Muscle layer of duodenum (tissue), 2 donors: ENCODE measurements at regions not wholly inside any gene's neighbourhood (a gene's known extent, or its start where the extent isn't known, plus 50 kb on each side); places are given as distances from the start of the nearest gene placed in this dataset.
"Not testable (repeated sequence)": the region's sequence is repeated elsewhere in the genome, so short reads cannot be mapped to it uniquely, and the experiment has no call there.

Experiments
- H3K27ac ChIP-seq: one replicate; pipeline ENCODE4 v1.7.0; 2013; ENCODE audit warnings: mild to moderate bottlenecking, low read length
- H3K27me3 ChIP-seq: one replicate; pipeline ENCODE4 v1.7.0; 2013; ENCODE audit warnings: low read depth, mild to moderate bottlenecking, control low read depth, low read length
- H3K36me3 ChIP-seq, 2 donors: one replicate each; pipeline ENCODE4 v1.7.0; 2013; ENCODE audit warnings: low read length in 2 of 2, control low read depth in 1 of 2, mild to moderate bottlenecking in 1 of 2; ENCODE audit not compliant: insufficient read depth in 2 of 2, control insufficient read depth in 1 of 2
- H3K4me1 ChIP-seq, 2 donors: one replicate each; pipeline ENCODE4 v1.7.0; 2013; ENCODE audit warnings: low read length in 2 of 2, mild to moderate bottlenecking in 2 of 2, control low read depth in 1 of 2, moderate library complexity in 1 of 2; ENCODE audit not compliant: insufficient read depth in 2 of 2, control insufficient read depth in 1 of 2
- H3K4me3 ChIP-seq, 2 donors: one replicate each; pipeline ENCODE4 v1.7.0; 2013; ENCODE audit warnings: low read length in 2 of 2, low read depth in 1 of 2, mild to moderate bottlenecking in 1 of 2
- H3K9me3 ChIP-seq, 2 donors: one replicate each; pipeline ENCODE4 v1.7.0; 2013; ENCODE audit warnings: low read length in 2 of 2, control low read depth in 1 of 2, mild to moderate bottlenecking in 1 of 2; ENCODE audit not compliant: control insufficient read depth in 1 of 2
- donor health status: healthy.

DNA sequence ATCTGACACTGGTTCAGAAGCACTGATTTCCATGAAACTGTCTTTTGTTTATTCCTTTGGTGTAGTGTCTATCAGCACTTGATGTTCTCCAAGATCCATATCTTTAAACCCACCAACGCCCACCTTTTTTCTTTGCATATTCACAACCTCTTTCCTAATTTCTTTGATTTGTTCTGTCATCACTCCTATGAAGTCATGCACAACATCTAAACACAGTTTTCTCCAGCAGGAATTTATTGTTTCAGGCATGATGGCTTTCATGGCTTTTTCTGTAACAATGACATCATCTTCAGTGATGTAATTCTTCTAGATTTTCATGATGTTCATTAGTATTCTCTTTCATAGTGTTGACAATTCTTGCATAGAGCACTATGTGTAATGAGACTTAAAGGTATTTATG lies 219.6 kb upstream of the POU1F1 start:
- Histone ChIP-seq H3K27me3 (no peaks in the 10 kb centered on the region), H3K4me1 (no peaks in the 10 kb centered on the region), H3K9me3 (no peaks in the 10 kb centered on the region), H3K36me3 (no peaks in the 10 kb centered on the region), H3K27ac (no peak overlapping the region), H3K4me3 (no peak overlapping the region)

DNA sequence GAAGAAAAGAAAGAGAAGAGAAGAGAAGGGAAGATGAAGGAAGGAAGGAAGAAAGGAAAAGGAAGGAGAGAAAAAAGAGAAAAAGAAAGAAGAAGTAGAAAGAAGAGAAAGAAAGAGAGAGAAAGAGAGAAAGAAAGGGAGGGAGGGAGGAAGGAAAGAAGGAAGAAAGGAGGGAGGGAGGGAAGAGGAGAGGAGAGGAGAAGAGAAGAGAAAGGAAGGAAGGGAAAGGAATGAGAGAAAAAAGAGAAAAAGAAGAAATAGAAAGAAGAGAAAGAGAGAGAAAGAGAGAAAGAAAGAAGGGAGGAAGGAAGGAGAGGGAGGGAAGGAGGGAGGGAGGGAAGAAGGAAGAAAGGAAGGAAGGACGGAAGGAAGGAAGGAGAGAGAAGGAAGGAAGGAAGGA lies 217.9 kb upstream of the POU1F1 start:
- no peak overlapping the region for H3K27ac ChIP-seq
- no peaks in the 10 kb centered on the region for H3K4me1 ChIP-seq
- H3K9me3 ChIP-seq, result no peaks in the 10 kb centered on the region
- H3K36me3 ChIP-seq, result no peaks in the 10 kb centered on the region
- no peak overlapping the region for H3K4me3 ChIP-seq
- no peaks in the 10 kb centered on the region for H3K27me3 ChIP-seq

DNA sequence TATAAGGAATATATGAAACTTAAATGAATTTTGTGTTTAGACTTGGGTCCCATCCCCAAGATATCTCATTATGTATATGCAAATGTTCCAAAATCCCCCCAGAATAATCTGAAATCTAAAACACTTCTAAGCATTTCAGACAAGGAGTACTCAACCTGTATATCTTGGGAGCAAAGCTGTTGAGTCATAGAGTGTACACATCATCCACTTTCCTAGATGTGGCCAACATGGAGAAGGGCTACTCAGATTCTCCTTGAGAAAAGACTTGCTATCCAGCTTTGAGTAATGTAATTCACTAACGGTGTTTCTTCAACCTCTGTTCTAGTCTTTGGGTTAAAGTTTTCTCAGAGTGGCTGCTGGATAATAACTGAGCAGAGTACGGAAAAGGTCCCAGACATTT lies 215.5 kb upstream of the POU1F1 start:
- H3K9me3 ChIP-seq, result no peaks in the 10 kb centered on the region
- H3K4me3 ChIP-seq, result no peak overlapping the region
- H3K4me1 ChIP-seq, result no peaks in the 10 kb centered on the region
- no peaks in the 10 kb centered on the region for H3K36me3 ChIP-seq
- no peaks in the 10 kb centered on the region for H3K27me3 ChIP-seq
- H3K27ac ChIP-seq, result no peak overlapping the region

DNA sequence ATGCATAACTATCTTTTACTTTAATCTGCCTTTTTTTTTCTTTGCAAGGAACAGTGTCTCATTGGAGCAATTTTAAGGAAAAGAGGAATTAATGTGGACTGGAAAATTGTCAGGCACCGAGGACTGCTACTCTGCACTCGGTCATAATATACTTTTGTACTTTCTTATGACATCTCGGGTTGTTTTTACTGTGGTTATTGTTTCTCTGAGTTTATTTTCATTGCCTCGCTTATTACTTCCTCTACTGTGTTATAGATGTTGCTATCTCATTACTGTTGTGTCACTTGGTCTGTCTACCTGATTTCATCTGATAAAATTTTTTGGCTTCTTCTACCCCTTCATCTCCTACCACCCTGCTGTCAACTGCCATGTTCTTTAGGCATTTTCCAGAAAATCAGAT lies 213.5 kb upstream of the POU1F1 start:
- no peaks in the 10 kb centered on the region for H3K27me3 ChIP-seq

DNA sequence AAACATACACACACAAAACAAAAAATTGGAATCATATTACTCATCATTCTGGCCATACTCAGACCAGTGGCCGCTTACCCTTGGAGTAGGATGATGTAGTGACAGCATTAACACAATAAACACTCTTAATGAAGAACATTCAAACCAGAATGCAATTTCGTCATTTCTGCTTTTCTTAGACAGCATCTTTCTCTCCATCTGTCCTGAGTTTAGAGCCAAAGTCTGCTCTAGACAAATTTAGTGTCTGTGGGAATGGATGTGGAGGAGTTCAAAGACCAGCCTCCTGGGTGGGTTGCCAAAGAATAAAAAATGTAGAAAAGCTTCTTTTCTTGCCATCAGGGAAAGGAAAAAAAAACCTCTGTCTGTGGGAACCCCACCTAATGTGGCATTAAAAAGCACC lies 212.4 kb upstream of the POU1F1 start:
- no peaks in the 10 kb centered on the region for H3K4me1 ChIP-seq
- H3K27ac ChIP-seq, result no peak overlapping the region
- no peaks in the 10 kb centered on the region for H3K36me3 ChIP-seq
- no peaks in the 10 kb centered on the region for H3K9me3 ChIP-seq
- no peak overlapping the region for H3K4me3 ChIP-seq
- H3K27me3 ChIP-seq, result no peaks in the 10 kb centered on the region

More for the DNA sequence above, 213.5 kb upstream of the POU1F1 start:
- Histone ChIP-seq H3K9me3 (no peaks in the 10 kb centered on the region), H3K27ac (no peak overlapping the region), H3K4me3 (no peak overlapping the region), H3K36me3 (no peaks in the 10 kb centered on the region), H3K4me1 (no peaks in the 10 kb centered on the region)

DNA sequence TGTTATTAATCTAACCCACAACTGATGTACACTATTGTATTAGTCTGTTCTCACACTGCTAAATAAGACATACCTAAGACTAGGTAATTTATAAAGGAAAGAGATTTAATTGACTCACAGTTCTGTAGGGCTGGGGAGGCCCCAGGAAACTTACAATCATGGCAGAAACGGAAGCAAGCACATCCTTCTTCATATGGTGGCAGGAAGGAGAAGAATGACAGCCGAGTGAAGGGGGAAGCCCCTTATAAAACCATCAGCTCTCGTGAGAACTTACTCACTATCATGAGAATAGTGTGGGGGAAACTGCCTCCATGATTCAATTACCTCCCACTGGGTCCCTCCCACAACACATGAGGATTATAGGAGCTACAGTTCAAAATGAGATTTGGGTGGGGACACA lies 210.3 kb upstream of the POU1F1 start:
- not testable (repeated sequence) for H3K36me3 ChIP-seq, H3K27ac ChIP-seq, H3K4me1 ChIP-seq, H3K4me3 ChIP-seq, H3K9me3 ChIP-seq, H3K27me3 ChIP-seq

DNA sequence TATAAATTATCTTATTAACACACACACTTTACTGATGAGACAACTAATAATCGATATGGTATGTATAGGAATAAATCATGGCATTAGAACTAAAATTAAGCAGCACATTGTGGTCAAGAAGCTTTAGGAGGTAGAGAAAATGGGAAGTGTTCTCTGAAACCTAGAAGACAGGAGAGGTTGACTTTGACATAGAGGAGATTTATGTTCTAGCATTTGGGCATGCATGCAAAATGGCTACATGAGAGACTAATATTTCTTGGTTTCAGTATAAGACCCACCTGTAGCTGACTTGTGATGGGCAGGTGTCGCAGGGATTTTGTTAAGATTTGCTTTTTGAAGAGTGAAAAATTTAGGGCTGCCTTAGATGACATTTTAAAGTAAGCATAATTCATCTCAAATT lies 209.7 kb upstream of the POU1F1 start:
- no peaks in the 10 kb centered on the region for H3K4me1 ChIP-seq
- no peaks in the 10 kb centered on the region for H3K36me3 ChIP-seq
- no peaks in the 10 kb centered on the region for H3K9me3 ChIP-seq
- H3K4me3 ChIP-seq, result no peak overlapping the region
- H3K27me3 ChIP-seq, result no peaks in the 10 kb centered on the region
- H3K27ac ChIP-seq, result no peak overlapping the region

DNA sequence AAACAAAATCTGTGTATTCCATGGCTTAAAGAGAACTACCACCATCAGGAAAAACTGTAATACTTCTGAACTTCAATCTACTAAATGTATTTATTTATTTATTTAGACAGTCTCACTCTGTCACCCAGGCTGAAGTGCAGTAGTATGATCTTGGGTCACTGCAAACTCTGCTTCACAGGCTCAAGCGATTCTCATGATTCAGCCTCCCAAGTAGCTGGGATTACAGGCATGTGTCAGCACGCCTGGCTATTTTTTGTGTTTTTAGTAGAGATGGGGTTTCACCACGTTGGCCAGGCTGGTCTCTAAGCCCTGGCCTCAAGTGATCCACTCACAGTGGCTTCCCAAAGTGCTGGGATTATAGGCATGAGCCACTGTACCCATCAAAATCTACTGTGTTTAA lies 202.3 kb upstream of the POU1F1 start:
- Histone ChIP-seq H3K4me1 (no peaks in the 10 kb centered on the region), H3K4me3 (no peak overlapping the region), H3K9me3 (no peaks in the 10 kb centered on the region), H3K36me3 (no peaks in the 10 kb centered on the region), H3K27ac (no peak overlapping the region), H3K27me3 (no peaks in the 10 kb centered on the region)

DNA sequence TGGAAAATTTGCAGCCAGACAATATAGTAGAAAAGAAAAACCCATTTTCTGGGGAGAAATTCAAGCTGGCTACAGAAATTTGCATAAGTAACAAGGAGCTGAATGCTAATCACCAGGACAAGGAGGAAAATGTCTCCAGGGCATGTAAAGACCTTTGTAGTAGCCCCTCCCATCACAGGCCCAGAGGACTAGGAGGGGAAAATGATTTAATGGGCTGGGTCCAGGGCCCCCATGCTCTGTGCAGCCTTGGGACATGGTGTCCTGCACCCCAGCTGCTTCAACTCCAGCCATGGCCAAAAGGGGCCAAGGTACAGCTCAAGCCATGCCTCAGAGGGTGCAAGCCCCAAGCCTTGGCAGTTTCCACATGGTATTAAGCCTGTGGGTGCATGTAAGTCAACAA lies 197.6 kb upstream of the POU1F1 start:
- Histone ChIP-seq H3K4me1 (no peaks in the 10 kb centered on the region), H3K4me3 (no peak overlapping the region), H3K27ac (no peak overlapping the region), H3K27me3 (no peaks in the 10 kb centered on the region), H3K9me3 (no peaks in the 10 kb centered on the region), H3K36me3 (no peaks in the 10 kb centered on the region)

DNA sequence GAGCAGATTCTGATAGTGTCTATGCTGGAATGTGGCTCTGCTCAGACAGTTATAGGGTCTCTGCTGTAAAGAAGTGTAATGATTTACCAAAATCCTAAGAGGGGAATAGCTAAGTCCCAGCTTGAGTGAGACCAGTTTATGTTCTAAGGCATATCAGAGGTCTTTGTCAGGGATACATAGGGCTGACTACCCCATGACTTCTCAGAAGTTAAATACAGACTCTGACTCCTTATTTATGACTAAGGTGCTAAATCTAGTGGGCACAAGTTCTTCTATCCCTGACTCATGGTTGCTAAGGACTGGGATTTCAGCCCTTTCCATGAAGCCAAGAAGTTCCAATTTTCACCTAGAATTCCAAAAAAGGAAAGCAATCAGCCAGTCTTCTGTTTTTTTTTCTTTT lies 192.6 kb upstream of the POU1F1 start:
- Histone ChIP-seq H3K4me1 (no peaks in the 10 kb centered on the region), H3K36me3 (no peaks in the 10 kb centered on the region), H3K4me3 (no peak overlapping the region), H3K27ac (no peak overlapping the region), H3K27me3 (no peaks in the 10 kb centered on the region), H3K9me3 (no peaks in the 10 kb centered on the region)

DNA sequence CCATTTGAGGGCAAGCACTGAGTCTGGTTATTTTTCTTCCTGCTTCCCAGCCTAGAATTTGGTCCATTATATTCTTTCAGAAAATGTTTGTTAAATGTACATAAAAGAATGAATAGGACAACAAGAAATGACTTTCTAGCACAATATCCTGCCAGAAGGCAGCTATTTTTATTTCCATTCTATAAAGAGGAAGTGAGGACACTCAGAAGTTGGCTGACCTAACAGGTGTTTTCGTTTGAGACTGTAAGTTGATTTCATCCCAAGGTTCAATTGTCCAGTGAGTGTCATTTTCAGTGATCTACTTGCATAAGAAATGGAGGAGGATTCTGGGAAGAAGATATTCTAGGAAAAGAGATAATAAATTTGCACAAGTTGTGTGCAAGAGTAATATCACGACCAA lies 191.9 kb upstream of the POU1F1 start:
- Histone ChIP-seq H3K36me3 (no peaks in the 10 kb centered on the region), H3K4me1 (no peaks in the 10 kb centered on the region), H3K27me3 (no peaks in the 10 kb centered on the region), H3K9me3 (no peaks in the 10 kb centered on the region), H3K4me3 (no peak overlapping the region), H3K27ac (no peak overlapping the region)

DNA sequence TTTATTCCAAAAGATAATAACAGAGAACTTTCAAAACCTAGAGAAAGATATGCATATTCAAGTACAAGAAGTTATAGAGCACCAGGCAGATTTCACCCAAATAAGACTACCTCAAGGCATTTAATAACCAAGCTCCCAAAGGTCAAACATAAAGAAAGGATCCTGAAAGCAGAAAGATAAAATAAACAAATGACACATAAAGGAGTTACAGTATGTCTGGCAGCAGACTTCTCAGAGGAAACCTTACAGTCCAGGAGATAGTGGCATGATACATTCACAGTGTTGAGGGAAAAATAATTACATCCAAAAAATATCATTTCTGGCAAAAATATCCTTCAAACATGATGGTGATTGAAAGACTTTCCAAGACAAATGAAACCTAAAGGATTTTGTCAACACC lies 185.8 kb upstream of the POU1F1 start:
- no peak overlapping the region for H3K4me3 ChIP-seq
- no peak overlapping the region for H3K27ac ChIP-seq
- no peaks in the 10 kb centered on the region for H3K4me1 ChIP-seq
- H3K9me3 ChIP-seq, result no peaks in the 10 kb centered on the region
- no peaks in the 10 kb centered on the region for H3K27me3 ChIP-seq
- no peaks in the 10 kb centered on the region for H3K36me3 ChIP-seq
